ENCODE measurements at regions not wholly inside any gene's neighbourhood (a gene's known extent, or its start where the extent isn't known, plus 50 kb on each side); places are given as distances from the start of the nearest gene placed in this dataset.
"Not testable (repeated sequence)": the region's sequence is repeated elsewhere in the genome, so short reads cannot be mapped to it uniquely, and the experiment has no call there.

DNA sequence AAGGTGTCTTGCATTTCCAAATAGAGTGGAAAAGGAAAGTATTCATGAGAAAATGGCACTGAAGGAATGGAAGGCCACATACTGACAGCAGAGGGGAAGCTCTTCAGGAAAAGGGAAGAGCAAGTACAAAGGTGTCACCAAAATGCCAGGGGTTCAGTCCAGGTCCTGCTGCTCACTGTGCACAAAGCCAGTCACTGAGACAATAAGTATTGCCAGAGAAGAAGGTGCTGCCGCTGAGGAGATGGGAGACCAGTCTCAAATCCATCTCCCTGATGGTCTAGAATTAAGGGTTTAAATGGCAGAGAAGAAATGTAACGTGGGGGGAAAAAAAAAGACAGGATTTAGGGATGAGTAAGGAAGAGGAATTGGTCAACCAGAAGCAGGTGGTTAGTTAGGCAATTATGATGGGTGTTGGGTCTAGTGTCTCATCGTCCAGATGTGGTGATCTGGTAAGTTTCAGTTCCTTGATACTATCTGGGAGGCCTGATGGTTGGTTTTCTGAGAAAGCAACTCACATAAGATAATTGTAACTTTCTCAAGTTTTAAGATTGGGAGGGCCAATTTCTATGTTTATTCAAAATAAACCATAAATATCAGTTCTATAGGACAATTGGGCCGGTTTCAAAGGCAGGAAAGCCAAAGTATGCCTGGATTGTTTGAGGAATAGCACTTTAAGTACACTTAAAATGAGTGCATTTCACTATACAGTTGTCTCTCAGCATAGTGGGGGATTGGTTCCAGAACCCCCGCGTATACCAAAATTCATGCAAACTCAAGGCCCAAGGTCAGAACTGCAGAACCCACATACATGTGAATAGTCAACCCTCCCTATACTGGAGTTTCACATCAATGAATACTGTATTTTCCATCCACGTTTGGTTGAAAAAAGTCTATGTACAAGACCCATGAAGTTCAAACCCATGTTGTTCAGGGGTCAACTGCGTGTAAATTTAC lies 109.1 kb upstream of the DNAJC10 start:
- Histone ChIP-seq H3K9ac (ENCODE audit: low read length) (no peak overlapping the region), H3K9me3 (ENCODE audit: low read length) (no peaks in the 10 kb centered on the region), H3K27ac (ENCODE audit: low read length) (no peak overlapping the region), H3K4me2 (ENCODE audit: low read length) (no peak overlapping the region), H4K20me1 (ENCODE audit: insufficient read depth) (no peaks in the 10 kb centered on the region), H3K9me2 (ENCODE audit: insufficient read depth, low read length) (no peaks in the 10 kb centered on the region), H3K27me3 (ENCODE audit: insufficient read depth, low read depth, low read length) (no peaks in the 10 kb centered on the region), H3K79me2 (replicated peaks; ENCODE audit: insufficient read depth, low read length) (no peaks in the 10 kb centered on the region), H3K36me3 (ENCODE audit: insufficient read depth, low read length) (no peaks in the 10 kb centered on the region), H2AFZ (ENCODE audit: low read depth, low read length) (no peak overlapping the region), H3F3A (ENCODE audit: insufficient read depth, low read length, poor library complexity, severe bottlenecking) (no peaks in the 10 kb centered on the region), H3K4me3 (ENCODE audit: low read length) (no peak overlapping the region)
- TF ChIP-seq SMC3 (conservative IDR thresholded peaks at IDR 0.05; ENCODE audit: poor library complexity) (no peak), MXI1 (conservative IDR thresholded peaks at IDR 0.05; ENCODE audit: poor library complexity, severe bottlenecking) (no peak), EP300 (conservative IDR thresholded peaks at IDR 0.05; ENCODE audit: poor library complexity, severe bottlenecking) (no peak), RAD21 (conservative IDR thresholded peaks at IDR 0.05) (no peak), POLR2AphosphoS5 (IDR thresholded peaks at IDR 0.05) (no peak), TAF1 (IDR thresholded peaks at IDR 0.05; ENCODE audit: low read depth) (no peak), EZH2 (IDR thresholded peaks at IDR 0.05; ENCODE audit: borderline replicate concordance, insufficient read depth, low read length, poor library complexity, severe bottlenecking) (no peak)

DNA sequence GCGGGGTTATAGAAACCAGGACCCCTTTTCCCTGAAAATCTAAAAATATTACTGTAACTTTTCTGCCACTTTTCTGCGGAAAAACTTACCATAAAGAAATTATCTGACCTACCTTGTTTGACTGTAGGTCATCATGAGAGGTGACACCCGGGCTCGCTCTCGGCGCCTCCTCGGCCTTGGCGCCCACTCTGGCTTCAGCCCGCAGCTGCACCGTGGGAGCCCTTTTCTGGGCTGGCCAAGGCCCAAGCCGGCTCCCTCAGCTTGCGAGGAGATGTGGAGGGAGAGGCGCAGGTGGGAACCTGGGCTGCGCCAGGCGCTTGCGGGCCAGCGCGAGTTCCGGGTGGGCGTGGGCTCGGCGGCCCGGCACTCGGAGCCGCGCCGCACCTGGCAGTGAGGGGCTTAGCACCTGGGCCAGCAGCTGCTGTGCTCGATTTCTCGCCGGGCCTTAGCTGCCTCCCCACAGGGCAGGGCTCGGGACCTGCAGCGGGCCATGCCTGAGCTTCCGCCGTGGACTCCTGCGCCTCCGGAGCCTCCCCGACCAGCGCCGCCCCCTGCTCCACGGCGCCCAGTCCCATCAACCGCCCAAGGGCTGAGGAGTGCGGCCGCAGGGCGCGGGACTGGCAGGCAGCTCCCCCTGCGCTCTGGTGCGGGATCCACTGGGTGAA lies 107.7 kb upstream of the DNAJC10 start:
- TF ChIP-seq, protein P1, sequence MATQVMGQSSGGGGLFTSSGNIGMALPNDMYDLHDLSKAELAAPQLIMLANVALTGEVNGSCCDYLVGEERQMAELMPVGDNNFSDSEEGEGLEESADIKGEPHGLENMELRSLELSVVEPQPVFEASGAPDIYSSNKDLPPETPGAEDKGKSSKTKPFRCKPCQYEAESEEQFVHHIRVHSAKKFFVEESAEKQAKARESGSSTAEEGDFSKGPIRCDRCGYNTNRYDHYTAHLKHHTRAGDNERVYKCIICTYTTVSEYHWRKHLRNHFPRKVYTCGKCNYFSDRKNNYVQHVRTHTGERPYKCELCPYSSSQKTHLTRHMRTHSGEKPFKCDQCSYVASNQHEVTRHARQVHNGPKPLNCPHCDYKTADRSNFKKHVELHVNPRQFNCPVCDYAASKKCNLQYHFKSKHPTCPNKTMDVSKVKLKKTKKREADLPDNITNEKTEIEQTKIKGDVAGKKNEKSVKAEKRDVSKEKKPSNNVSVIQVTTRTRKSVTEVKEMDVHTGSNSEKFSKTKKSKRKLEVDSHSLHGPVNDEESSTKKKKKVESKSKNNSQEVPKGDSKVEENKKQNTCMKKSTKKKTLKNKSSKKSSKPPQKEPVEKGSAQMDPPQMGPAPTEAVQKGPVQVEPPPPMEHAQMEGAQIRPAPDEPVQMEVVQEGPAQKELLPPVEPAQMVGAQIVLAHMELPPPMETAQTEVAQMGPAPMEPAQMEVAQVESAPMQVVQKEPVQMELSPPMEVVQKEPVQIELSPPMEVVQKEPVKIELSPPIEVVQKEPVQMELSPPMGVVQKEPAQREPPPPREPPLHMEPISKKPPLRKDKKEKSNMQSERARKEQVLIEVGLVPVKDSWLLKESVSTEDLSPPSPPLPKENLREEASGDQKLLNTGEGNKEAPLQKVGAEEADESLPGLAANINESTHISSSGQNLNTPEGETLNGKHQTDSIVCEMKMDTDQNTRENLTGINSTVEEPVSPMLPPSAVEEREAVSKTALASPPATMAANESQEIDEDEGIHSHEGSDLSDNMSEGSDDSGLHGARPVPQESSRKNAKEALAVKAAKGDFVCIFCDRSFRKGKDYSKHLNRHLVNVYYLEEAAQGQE (IDR thresholded peaks at IDR 0.05; ENCODE audit: borderline replicate concordance), result no peak
- TF ChIP-seq POLR2AphosphoS5 (IDR thresholded peaks at IDR 0.05), result no peak
- TF ChIP-seq EZH2 (IDR thresholded peaks at IDR 0.05; ENCODE audit: borderline replicate concordance, insufficient read depth, low read length, poor library complexity, severe bottlenecking), result no peak
- no peak for TF ChIP-seq RAD21 (conservative IDR thresholded peaks at IDR 0.05)
- Histone ChIP-seq H3K9ac (ENCODE audit: low read length) (no peak overlapping the region), H3K4me3 (ENCODE audit: low read length) (no peak overlapping the region), H3K9me2 (ENCODE audit: insufficient read depth, low read length) (no peaks in the 10 kb centered on the region), H3K27me3 (ENCODE audit: insufficient read depth, low read depth, low read length) (no peaks in the 10 kb centered on the region), H4K20me1 (ENCODE audit: insufficient read depth) (no peaks in the 10 kb centered on the region), H3K9me3 (ENCODE audit: low read length) (no peaks in the 10 kb centered on the region), H3K4me2 (ENCODE audit: low read length) (no peak overlapping the region), H3K79me2 (replicated peaks; ENCODE audit: insufficient read depth, low read length) (no peaks in the 10 kb centered on the region), H2AFZ (ENCODE audit: low read depth, low read length) (no peak overlapping the region), H3K27ac (ENCODE audit: low read length) (no peak overlapping the region), H3K36me3 (ENCODE audit: insufficient read depth, low read length) (no peaks in the 10 kb centered on the region), H3F3A (ENCODE audit: insufficient read depth, low read length, poor library complexity, severe bottlenecking) (no peaks in the 10 kb centered on the region)

DNA sequence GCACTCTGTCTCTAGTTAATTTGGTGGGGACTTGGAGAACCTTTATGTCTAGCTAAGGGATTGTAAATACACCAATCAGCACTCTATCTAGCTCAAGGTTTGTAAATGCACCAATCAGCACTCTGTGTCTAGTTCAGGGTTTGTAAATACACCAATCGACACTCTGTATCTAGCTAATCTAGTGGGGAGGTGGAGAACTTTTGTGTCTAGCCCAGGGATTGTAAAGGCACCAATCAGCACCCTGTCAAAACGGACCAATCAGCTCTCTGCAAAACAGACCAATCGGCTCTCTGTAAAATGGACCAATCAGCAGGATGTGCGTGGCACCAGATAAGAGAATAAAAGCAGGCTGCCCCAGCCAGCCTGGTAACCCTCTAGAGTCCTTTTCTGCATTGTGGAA lies 107.1 kb upstream of the DNAJC10 start:
- H2AFZ ChIP-seq (ENCODE audit: low read depth, low read length); H4K20me1 ChIP-seq (ENCODE audit: insufficient read depth); H3K36me3 ChIP-seq (ENCODE audit: insufficient read depth, low read length); H3K27me3 ChIP-seq (ENCODE audit: insufficient read depth, low read depth, low read length); H3K79me2 ChIP-seq (replicated peaks; ENCODE audit: insufficient read depth, low read length); H3K9me3 ChIP-seq (ENCODE audit: low read length); H3K9me2 ChIP-seq (ENCODE audit: insufficient read depth, low read length); H3K4me3 ChIP-seq (ENCODE audit: low read length); H3K27ac ChIP-seq (ENCODE audit: low read length); H3K4me2 ChIP-seq (ENCODE audit: low read length); H3F3A ChIP-seq (ENCODE audit: insufficient read depth, low read length, poor library complexity, severe bottlenecking); H3K9ac ChIP-seq (ENCODE audit: low read length): not testable (repeated sequence)

Measured in neural cell (in vitro differentiated cells).